MCF 10A (cell line): ENCODE measurements at regions not wholly inside any gene's neighbourhood (a gene's known extent, or its start where the extent isn't known, plus 50 kb on each side); places are given as distances from the start of the nearest gene placed in this dataset.

Experiments used
- BruUV-seq: library from RNA; stranded (reverse); fragments of 400-500 nt; replicated peaks from 2 replicates; lab custom pipeline; 2021; lab: Mats Ljungman, UMichigan
- CTCF ChIA-PET: fragments of 300-600 bp; sonication (Branson Sonifier 250); formaldehyde crosslinking; extraction: SDS; loops from one replicate; lab custom pipeline; 2021; ENCODE audit warnings: antibody characterized with exemption, inconsistent platforms; lab: Yijun Ruan, JAX
- POLR2A ChIA-PET: fragments of 300-600, 350-650 bp; sonication (Branson Sonifier 250); formaldehyde crosslinking; extraction: SDS; loops from one replicate; lab custom pipeline; 2020; ENCODE audit warnings: antibody characterized with exemption, inconsistent platforms; lab: Yijun Ruan, JAX
- DNase-seq: peaks from one replicate; pipeline ENCODE4 v3.0.0-alpha.2; 2018; ENCODE audit not compliant: unreplicated experiment
- H3K27ac Mint-ChIP-seq: one replicate; pipeline ENCODE4 v1.8.0; 2022; ENCODE audit warnings: mild to moderate bottlenecking, low read depth, mixed read lengths; ENCODE audit not compliant: unreplicated experiment
- H3K27me3 Mint-ChIP-seq: one replicate; pipeline ENCODE4 v1.8.0; 2022; ENCODE audit warnings: mixed read lengths; ENCODE audit not compliant: insufficient read depth, unreplicated experiment
- H3K36me3 Mint-ChIP-seq: one replicate; pipeline ENCODE4 v1.8.0; 2022; ENCODE audit warnings: mild to moderate bottlenecking, moderate library complexity, mixed read lengths; ENCODE audit not compliant: insufficient read depth, unreplicated experiment
- H3K4me1 Mint-ChIP-seq: one replicate; pipeline ENCODE4 v1.8.0; 2022; ENCODE audit warnings: mixed read lengths; ENCODE audit not compliant: insufficient read depth, unreplicated experiment
- H3K4me3 Mint-ChIP-seq: one replicate; pipeline ENCODE4 v1.8.0; 2022; ENCODE audit warnings: mild to moderate bottlenecking, moderate library complexity, mixed read lengths; ENCODE audit not compliant: unreplicated experiment
- H3K9me3 Mint-ChIP-seq: one replicate; pipeline ENCODE4 v1.8.0; 2022; ENCODE audit warnings: mixed read lengths; ENCODE audit not compliant: unreplicated experiment
- CTCF ChIP-seq: fragments of 200-600 bp; IDR thresholded peaks from one replicate; pipeline ENCODE4 v1.8.0; 2022; ENCODE audit warnings: antibody characterized with exemption, mild to moderate bottlenecking; ENCODE audit not compliant: unreplicated experiment
- intact Hi-C: fragments of 100-400 bp; cut with micrococcal nuclease; formaldehyde crosslinking; loops from 2 replicates; pipeline ENCODE4 v1.14.1; 2022

- Mint-ChIP-seq H3K27me3 (no peaks in the 10 kb centered on the region), H3K27ac (no peak overlapping the region), H3K4me3 (no peak overlapping the region), H3K4me1 (peaks cover 5% of the 10 kb centered on the region), H3K9me3 (no peaks in the 10 kb centered on the region), H3K36me3 (no peaks in the 10 kb centered on the region)
- CTCF ChIA-PET: interaction anchor here (0.5 to 2.1 kb wide), 3 partner anchors 23 to 512 kb away, joined by 3 to 7 read pairs (median 6); no protein-coding TSS in a partner anchor
- no peak for TF ChIP-seq CTCF
- POLR2A ChIA-PET: interaction anchor here (3.3 kb wide), 1 partner anchor 16 kb away, joined by 10 read pairs; no protein-coding TSS in a partner anchor
- no peak for DNase-seq
- intact Hi-C loops: no loop called here
- no TSS peak for BruUV-seq
These were observed 251.7 kb downstream of the TRIB2 start for GRCh38 chr2:12968399-12968798.

GRCh38 chr2:12970861-12971260, 254.1 kb downstream of the TRIB2 start:
- Mint-ChIP-seq H3K9me3 (no peaks in the 10 kb centered on the region), H3K27ac (no peak overlapping the region), H3K36me3 (no peaks in the 10 kb centered on the region), H3K4me1 (peaks cover 5% of the 10 kb centered on the region), H3K4me3 (no peak overlapping the region), H3K27me3 (no peaks in the 10 kb centered on the region)
- no peak for TF ChIP-seq CTCF
- ChIA-PET POLR2A (interaction anchor here (0.6 to 3.3 kb wide), 2 partner anchors 18 to 558 kb away, joined by 4 to 10 read pairs; no protein-coding TSS in a partner anchor), CTCF (interaction anchor here (0.5 to 3.5 kb wide), 5 partner anchors 14 to 1838 kb away, joined by 3 to 22 read pairs (median 3); a partner anchor contains a TSS)
- BruUV-seq: no TSS peak
- intact Hi-C loops: no loop called here
- peak; percentile 70 for DNase-seq

- no peaks in the 10 kb centered on the region for H3K36me3 Mint-ChIP-seq
- no peaks in the 10 kb centered on the region for H3K9me3 Mint-ChIP-seq
- TF ChIP-seq CTCF: no peak
- H3K27me3 Mint-ChIP-seq: no peaks in the 10 kb centered on the region
- POLR2A ChIA-PET: interaction anchor here (0.6 kb wide), 1 partner anchor 557 kb away, joined by 4 read pairs; no protein-coding TSS in a partner anchor
- H3K4me3 Mint-ChIP-seq: no peak overlapping the region
- intact Hi-C loops: no loop called here
- CTCF ChIA-PET: interaction anchor here (3.5 kb wide), 1 partner anchor 35 kb away, joined by 22 read pairs; no protein-coding TSS in a partner anchor
- H3K27ac Mint-ChIP-seq: no peak overlapping the region
- peaks cover 5% of the 10 kb centered on the region for H3K4me1 Mint-ChIP-seq
- BruUV-seq: no TSS peak
- no peak for DNase-seq
These were observed 255.0 kb downstream of the TRIB2 start for GRCh38 chr2:12971581-12972365.

GRCh38 chr2:12978066-12978835, 261.5 kb downstream of the TRIB2 start:
- ChIA-PET CTCF (interaction anchor here (0.6 to 1.6 kb wide), 2 partner anchors 29 to 260 kb away, joined by 3 to 9 read pairs; no protein-coding TSS in a partner anchor), POLR2A (interaction anchor here (0.7 kb wide), 1 partner anchor 24 kb away, joined by 3 read pairs; no protein-coding TSS in a partner anchor)
- peaks cover 13% of the 10 kb centered on the region for H3K4me1 Mint-ChIP-seq
- intact Hi-C loops: no loop called here
- no peak overlapping the region for H3K4me3 Mint-ChIP-seq
- no peaks in the 10 kb centered on the region for H3K36me3 Mint-ChIP-seq
- no TSS peak for BruUV-seq
- TF ChIP-seq CTCF: no peak
- H3K27ac Mint-ChIP-seq: no peak overlapping the region
- no peak for DNase-seq
- H3K9me3 Mint-ChIP-seq: no peaks in the 10 kb centered on the region
- no peaks in the 10 kb centered on the region for H3K27me3 Mint-ChIP-seq
